Activated CD8-positive, alpha-beta T cell treated with anti-CD3 and anti-CD28 coated beads, Interleukin-2, amount 10 ng/mL, durations not matched to agents 7 days and 5 days (primary cell): ENCODE measurements at regions not wholly inside any gene's neighbourhood (a gene's known extent, or its start where the extent isn't known, plus 50 kb on each side); places are given as distances from the start of the nearest gene placed in this dataset.

Source experiments
- ATAC-seq: fragments of 150-1000 bp; cut with Tn5 transposase; one replicate; pipeline ENCODE4 v1.10.0; 2021; ENCODE audit warnings: moderate library complexity
- CTCF ChIA-PET: fragments of 350-600 bp; sonication (Branson Sonifier 250); formaldehyde crosslinking; loops from one replicate; lab custom pipeline; 2021; ENCODE audit warnings: antibody characterized with exemption; lab: Charles Lee
- POLR2A ChIA-PET: fragments of 350-600 bp; sonication (Branson Sonifier 250); formaldehyde crosslinking; loops from one replicate; lab custom pipeline; 2021; ENCODE audit warnings: antibody characterized with exemption; lab: Charles Lee
- DNase-seq: peaks from one replicate; pipeline ENCODE4 v3.0.0-alpha.2; 2020
- H3K27ac Mint-ChIP-seq: one replicate; pipeline ENCODE4 v1.8.0; 2021; ENCODE audit warnings: mild to moderate bottlenecking, mixed read lengths
- H3K27me3 Mint-ChIP-seq: one replicate; pipeline ENCODE4 v1.8.0; 2021; ENCODE audit warnings: low read depth, mixed read lengths
- H3K36me3 Mint-ChIP-seq: one replicate; pipeline ENCODE4 v1.8.0; 2021; ENCODE audit warnings: low read depth, mixed read lengths
- H3K4me1 Mint-ChIP-seq: one replicate; pipeline ENCODE4 v1.8.0; 2021; ENCODE audit warnings: low read depth, mixed read lengths
- H3K4me3 Mint-ChIP-seq: one replicate; pipeline ENCODE4 v1.8.0; 2021; ENCODE audit warnings: mild to moderate bottlenecking, mixed read lengths
- H3K9me3 Mint-ChIP-seq: one replicate; pipeline ENCODE4 v1.8.0; 2022; ENCODE audit warnings: mixed read lengths; ENCODE audit not compliant: insufficient read depth

DNA sequence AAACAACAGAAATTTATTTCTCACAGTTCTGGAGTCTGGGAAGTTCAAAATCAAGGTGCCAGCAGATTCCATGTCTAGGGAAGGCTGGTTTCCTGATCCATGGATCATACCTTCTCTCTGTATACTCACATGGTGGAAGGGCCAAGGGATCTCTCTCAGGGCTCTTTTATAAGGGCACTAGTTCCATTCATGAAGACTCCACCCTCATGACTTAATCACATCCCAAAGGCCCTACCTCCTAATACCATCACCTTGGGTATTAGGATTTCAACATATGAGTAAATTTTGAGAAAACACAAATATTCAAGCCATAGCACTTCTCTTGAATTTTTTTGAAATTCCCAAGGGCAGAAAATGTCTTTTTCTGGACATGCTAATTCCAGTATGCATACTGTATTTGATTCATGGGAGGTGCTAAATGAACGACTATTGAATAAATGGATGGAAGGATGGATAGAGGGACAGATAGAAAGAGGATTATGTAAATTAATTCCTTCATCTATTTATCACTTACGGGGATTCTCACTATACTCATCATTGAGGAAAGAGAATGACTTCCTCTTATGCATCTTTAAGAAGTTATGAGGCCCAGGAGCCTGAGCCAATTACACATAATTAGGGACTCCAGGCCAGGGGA lies 182.8 kb downstream of the NRIP1 start:
- no peak for ATAC-seq
- Mint-ChIP-seq H3K27ac (no peak overlapping the region), H3K27me3 (no peaks in the 10 kb centered on the region), H3K9me3 (no peaks in the 10 kb centered on the region), H3K4me1 (peaks cover 4% of the 10 kb centered on the region), H3K36me3 (no peaks in the 10 kb centered on the region), H3K4me3 (no peak overlapping the region)
- POLR2A ChIA-PET = interaction anchor here (0.7 kb wide), 1 partner anchor 887 kb away, joined by 4 read pairs; no protein-coding TSS in a partner anchor
- no peak for DNase-seq
- CTCF ChIA-PET = no interaction called here

DNA sequence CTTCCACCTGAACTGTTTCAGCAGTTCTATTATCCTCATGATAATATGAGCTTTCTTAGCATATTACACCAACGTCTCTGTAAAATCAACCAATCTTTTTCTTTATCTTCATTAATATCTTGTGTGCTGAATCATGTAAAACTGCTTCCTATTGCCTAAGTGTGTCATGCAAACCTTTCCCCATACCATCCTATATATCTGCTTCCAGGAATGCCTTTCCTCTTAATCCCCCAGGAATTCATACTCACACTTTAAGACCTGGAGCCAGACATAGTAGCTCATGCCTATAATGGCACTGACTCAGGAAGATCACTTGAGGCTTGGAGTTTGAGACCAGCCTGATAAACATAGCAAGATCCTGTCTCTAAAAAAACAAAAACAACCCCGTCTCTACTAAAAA lies 183.9 kb downstream of the NRIP1 start:
- POLR2A ChIA-PET = no interaction called here
- DNase-seq (no peak), ATAC-seq (no peak)
- Mint-ChIP-seq H3K4me3 (no peak overlapping the region), H3K4me1 (peaks cover 4% of the 10 kb centered on the region), H3K27me3 (no peaks in the 10 kb centered on the region), H3K9me3 (no peaks in the 10 kb centered on the region), H3K36me3 (no peaks in the 10 kb centered on the region), H3K27ac (no peak overlapping the region)
- CTCF ChIA-PET = no interaction called here

DNA sequence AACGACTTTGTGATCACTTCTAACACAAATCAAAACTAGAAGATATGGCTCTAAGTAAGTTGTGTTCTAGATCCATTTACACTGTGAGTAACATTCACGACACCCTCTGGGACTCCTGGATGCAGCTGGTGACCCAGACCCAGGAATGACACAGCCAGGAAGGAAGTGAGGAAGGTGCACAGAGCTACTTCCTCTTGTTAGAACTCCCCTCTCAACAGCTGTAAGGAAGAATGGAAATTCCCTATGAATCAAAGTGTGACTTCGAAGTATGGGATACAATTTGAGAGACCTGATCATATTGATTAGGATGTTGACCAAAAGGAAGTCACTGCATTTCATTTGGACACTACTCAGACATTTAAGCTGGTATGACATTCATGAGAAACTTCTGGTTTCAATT lies 185.3 kb downstream of the NRIP1 start:
- CTCF ChIA-PET = interaction anchor here (0.8 to 1.8 kb wide), 4 partner anchors 10 to 603 kb away, joined by 3 to 6 read pairs (median 3); no protein-coding TSS in a partner anchor

DNA sequence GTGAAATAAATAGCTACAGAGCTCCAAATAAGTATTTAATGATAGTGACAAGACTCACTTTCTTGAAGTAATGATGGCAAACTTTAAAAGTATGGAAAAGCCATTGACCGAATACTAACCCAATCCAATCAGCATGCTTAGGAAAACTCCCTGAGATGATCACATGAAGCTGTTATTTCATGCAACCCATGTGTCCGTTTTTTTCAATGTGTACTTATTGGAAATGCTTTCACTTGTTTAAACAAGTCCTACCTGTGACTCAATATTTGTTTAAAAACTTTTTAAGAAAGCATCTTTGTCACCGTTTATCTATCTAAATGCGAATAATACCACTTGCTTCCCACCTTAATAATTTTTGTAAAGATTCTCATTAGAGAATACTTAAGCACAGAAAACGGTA lies 185.8 kb downstream of the NRIP1 start:
- H3K27me3 Mint-ChIP-seq = no peaks in the 10 kb centered on the region
- no peak overlapping the region for H3K4me3 Mint-ChIP-seq
- ChIA-PET CTCF (interaction anchor here (1.8 kb wide), 1 partner anchor 11 kb away, joined by 6 read pairs; no protein-coding TSS in a partner anchor), POLR2A (no interaction called here)
- no peaks in the 10 kb centered on the region for H3K36me3 Mint-ChIP-seq
- ATAC-seq (no peak), DNase-seq (no peak)
- no peak overlapping the region for H3K27ac Mint-ChIP-seq
- no peaks in the 10 kb centered on the region for H3K9me3 Mint-ChIP-seq
- H3K4me1 Mint-ChIP-seq = peaks cover 4% of the 10 kb centered on the region

More for the DNA sequence above, 185.3 kb downstream of the NRIP1 start:
- no peak overlapping the region for H3K4me3 Mint-ChIP-seq
- no peak overlapping the region for H3K27ac Mint-ChIP-seq
- H3K27me3 Mint-ChIP-seq = no peaks in the 10 kb centered on the region
- H3K4me1 Mint-ChIP-seq = peaks cover 4% of the 10 kb centered on the region
- H3K9me3 Mint-ChIP-seq = no peaks in the 10 kb centered on the region
- H3K36me3 Mint-ChIP-seq = no peaks in the 10 kb centered on the region
- POLR2A ChIA-PET = no interaction called here
- DNase-seq (no peak), ATAC-seq (no peak)

DNA sequence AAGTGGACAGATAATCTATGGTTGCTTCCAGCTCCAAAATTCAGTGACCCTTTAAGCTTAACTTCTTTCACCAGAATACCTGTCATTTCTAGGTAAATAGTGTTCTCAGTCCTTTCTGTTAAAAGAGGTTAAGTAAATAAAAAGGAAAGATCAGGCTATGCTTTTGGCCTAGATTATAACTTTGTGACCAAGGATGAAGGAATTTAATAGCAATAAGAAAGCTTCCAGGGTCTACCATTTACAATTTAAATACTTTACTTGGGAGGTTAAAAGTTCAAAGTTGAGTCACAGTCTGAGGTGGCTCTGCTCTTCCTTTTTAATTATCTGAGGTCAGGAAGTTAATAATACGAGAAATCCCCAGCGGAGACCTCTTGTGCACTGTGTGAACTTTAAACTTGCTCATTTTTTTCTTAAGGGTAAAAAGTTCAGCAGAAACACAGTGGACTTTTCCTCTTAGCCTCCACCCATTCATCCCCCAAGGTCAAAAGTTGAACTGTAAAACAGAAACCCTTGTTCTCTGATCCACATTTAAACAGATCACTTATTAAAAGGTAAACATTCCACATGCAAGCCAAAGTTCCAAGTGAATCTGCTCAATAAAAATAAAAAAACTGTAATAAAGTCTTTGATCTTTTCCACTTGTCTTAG lies 187.1 kb downstream of the NRIP1 start:
- no peak overlapping the region for H3K27ac Mint-ChIP-seq
- no peaks in the 10 kb centered on the region for H3K9me3 Mint-ChIP-seq
- no peaks in the 10 kb centered on the region for H3K4me1 Mint-ChIP-seq
- H3K4me3 Mint-ChIP-seq = no peak overlapping the region
- ChIA-PET POLR2A (no interaction called here), CTCF (no interaction called here)
- no peaks in the 10 kb centered on the region for H3K27me3 Mint-ChIP-seq
- ATAC-seq = no peak
- H3K36me3 Mint-ChIP-seq = no peaks in the 10 kb centered on the region
- DNase-seq = no peak

DNA sequence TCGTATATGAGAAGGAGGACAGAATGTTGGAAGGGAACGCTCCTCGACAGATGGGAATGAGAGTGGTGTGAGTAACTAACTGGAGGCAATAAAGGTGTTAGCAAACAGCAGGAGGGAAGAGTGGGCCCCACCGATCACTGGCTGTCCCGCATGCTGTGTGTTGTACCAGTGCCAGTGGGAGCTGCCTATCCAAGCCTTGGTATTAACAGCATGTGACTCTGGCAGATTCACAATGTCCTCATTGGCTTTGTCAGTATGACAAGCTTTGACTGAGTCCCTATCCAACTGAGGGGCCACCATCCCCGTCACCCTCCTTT lies 188.3 kb downstream of the NRIP1 start:
- Mint-ChIP-seq H3K9me3 (no peaks in the 10 kb centered on the region), H3K4me3 (no peak overlapping the region), H3K36me3 (no peaks in the 10 kb centered on the region), H3K27ac (no peak overlapping the region), H3K4me1 (no peaks in the 10 kb centered on the region), H3K27me3 (no peaks in the 10 kb centered on the region)
- ChIA-PET POLR2A (no interaction called here), CTCF (no interaction called here)
- ATAC-seq = no peak
- DNase-seq = no peak

DNA sequence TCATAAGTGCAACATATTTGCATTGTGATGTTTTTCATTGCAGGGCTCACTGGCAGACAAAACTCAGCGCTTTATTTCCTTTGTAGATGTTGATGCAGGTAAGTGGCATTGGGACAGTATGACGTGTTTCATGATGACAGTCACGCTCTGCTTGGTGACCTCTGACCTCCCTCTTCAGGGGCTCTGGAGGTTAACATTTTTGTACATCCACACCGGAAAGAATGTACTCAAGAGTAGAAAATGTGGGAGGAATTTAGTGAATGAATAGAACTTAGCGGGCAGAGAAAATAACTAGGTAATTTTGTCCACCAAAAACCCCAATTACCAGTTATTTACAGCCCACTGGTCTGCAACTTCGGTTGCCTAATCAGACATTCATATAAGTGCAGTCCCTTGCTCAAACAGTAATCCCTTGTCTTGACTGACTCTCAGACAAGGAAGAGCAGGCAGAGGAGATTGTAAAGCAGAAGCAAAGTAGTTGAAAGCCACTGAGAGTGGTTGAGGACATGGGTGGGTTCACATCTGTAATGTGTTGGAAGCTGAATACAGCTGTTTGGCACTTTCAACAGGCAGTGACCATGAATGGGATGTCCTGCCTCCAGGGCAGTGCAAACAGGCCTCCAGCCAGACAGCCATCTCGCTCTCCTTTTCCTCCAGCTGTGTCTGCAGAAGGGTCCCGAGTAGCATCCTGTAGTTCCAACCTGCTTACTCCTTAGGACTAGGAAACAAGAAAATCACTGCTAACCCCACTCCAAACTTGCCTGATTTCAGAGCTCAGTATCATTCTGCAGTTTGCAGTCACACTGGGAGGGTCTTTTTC lies 188.9 kb downstream of the NRIP1 start:
- H3K4me3 Mint-ChIP-seq = no peak overlapping the region
- ATAC-seq (no peak), DNase-seq (no peak)
- ChIA-PET CTCF (no interaction called here), POLR2A (no interaction called here)
- no peaks in the 10 kb centered on the region for H3K27me3 Mint-ChIP-seq
- no peaks in the 10 kb centered on the region for H3K36me3 Mint-ChIP-seq
- H3K4me1 Mint-ChIP-seq = no peaks in the 10 kb centered on the region
- H3K27ac Mint-ChIP-seq = no peak overlapping the region
- no peaks in the 10 kb centered on the region for H3K9me3 Mint-ChIP-seq

DNA sequence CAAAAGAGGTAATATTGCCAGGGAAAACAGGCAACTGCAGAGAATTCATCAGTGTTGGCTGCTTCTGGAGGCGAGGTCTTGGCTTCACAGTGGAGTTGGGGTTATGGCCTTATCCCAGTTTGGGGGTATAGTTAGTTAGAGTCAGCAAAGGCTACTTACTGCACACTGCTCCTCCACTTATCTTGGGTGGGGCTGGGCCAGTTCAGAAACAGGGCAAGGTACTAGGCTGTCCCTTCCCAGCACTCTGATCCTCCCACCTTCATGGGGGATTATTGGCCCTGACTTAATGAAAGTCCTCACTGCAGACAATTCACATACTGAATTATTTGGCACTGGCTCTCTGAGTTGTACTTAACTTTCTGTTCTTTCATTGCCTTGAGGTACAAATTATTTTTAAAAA lies 189.6 kb downstream of the NRIP1 start:
- POLR2A ChIA-PET = no interaction called here
- Mint-ChIP-seq H3K36me3 (no peaks in the 10 kb centered on the region), H3K9me3 (no peaks in the 10 kb centered on the region), H3K27ac (no peak overlapping the region), H3K4me3 (no peak overlapping the region), H3K27me3 (no peaks in the 10 kb centered on the region), H3K4me1 (no peaks in the 10 kb centered on the region)
- CTCF ChIA-PET = no interaction called here
- no peak for ATAC-seq
- no peak for DNase-seq

DNA sequence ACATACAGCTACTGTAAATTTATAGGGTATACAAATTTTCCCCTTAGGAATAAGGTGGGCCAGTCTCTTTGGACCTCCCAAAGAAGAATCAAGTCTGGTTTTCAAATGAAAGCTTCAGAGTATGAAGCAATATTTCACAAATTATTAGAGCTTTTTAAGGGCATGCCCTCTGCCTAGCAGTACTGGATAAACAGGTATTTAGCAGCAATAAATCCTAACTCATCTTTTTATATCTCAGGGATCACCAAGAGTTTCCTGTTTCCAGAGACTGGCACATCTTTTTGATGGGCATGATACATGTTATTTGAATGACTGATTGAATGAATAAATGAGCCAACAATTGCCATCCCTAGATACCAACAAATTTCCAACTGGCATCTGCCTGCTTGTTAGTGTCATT lies 190.4 kb downstream of the NRIP1 start:
- H3K36me3 Mint-ChIP-seq = no peaks in the 10 kb centered on the region
- no peak overlapping the region for H3K4me3 Mint-ChIP-seq
- no peaks in the 10 kb centered on the region for H3K4me1 Mint-ChIP-seq
- ChIA-PET CTCF (no interaction called here), POLR2A (no interaction called here)
- no peaks in the 10 kb centered on the region for H3K9me3 Mint-ChIP-seq
- H3K27me3 Mint-ChIP-seq = no peaks in the 10 kb centered on the region
- no peak overlapping the region for H3K27ac Mint-ChIP-seq
- no peak for DNase-seq
- no peak for ATAC-seq

DNA sequence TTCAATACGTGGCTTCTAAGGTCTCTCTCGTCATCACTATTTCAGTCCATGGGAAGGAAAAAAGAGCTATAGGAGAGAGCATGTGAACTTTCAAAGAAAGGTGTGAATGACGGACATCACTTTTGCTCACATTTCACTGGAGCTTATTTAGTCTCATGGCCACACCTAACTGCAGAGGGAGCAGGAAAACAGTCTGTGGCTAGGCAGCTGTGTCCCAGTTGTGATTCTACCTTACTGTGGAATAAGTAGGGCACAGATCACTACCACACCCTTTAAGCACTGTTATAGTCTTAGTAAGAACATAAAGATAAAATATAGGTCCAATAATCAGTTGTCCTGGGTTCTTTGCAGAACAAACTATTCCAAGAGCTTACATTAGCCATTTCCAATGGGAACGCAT lies 192.9 kb downstream of the NRIP1 start:
- CTCF ChIA-PET = interaction anchor here (1.2 kb wide), 1 partner anchor 15 kb away, joined by 3 read pairs; no protein-coding TSS in a partner anchor
- POLR2A ChIA-PET = no interaction called here
- ATAC-seq (no peak), DNase-seq (no peak)
- no peaks in the 10 kb centered on the region for H3K27me3 Mint-ChIP-seq
- no peaks in the 10 kb centered on the region for H3K4me1 Mint-ChIP-seq
- no peaks in the 10 kb centered on the region for H3K9me3 Mint-ChIP-seq
- no peak overlapping the region for H3K4me3 Mint-ChIP-seq
- no peak overlapping the region for H3K27ac Mint-ChIP-seq
- H3K36me3 Mint-ChIP-seq = no peaks in the 10 kb centered on the region

DNA sequence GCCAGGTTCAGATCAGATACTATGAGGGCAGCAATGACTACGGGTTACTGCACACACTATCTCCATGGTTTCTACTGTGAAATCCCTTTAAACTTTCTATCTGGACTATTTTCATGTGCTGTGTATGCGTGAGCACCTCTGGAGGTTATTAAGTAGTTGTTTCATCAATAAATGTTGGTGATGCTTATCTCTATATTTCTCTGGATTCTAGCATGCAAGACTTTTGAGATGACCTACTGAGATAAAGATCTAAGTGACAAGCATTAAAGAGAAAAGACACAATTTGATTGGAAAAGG lies 194.0 kb downstream of the NRIP1 start:
- ATAC-seq (no peak), DNase-seq (no peak)
- ChIA-PET POLR2A (no interaction called here), CTCF (no interaction called here)
- no peaks in the 10 kb centered on the region for H3K4me1 Mint-ChIP-seq
- no peak overlapping the region for H3K27ac Mint-ChIP-seq
- H3K9me3 Mint-ChIP-seq = no peaks in the 10 kb centered on the region
- no peaks in the 10 kb centered on the region for H3K27me3 Mint-ChIP-seq
- H3K4me3 Mint-ChIP-seq = no peak overlapping the region
- no peaks in the 10 kb centered on the region for H3K36me3 Mint-ChIP-seq
